ENCODE measurements at regions not wholly inside any gene's neighbourhood (a gene's known extent, or its start where the extent isn't known, plus 50 kb on each side); places are given as distances from the start of the nearest gene placed in this dataset.

- ChIA-PET CTCF (no interaction called here), POLR2A (no interaction called here)
- DNase-seq (ENCODE audit: extremely low spot score) = no peak
- TF ChIP-seq CTCF (IDR thresholded peaks at IDR 0.05; ENCODE audit: control extremely low read depth, extremely low read depth, low read depth, missing control alignments) = no peak
Observed at GRCh38 chr7:25304691-25305090, 76.4 kb upstream of the NPVF start.

DNA sequence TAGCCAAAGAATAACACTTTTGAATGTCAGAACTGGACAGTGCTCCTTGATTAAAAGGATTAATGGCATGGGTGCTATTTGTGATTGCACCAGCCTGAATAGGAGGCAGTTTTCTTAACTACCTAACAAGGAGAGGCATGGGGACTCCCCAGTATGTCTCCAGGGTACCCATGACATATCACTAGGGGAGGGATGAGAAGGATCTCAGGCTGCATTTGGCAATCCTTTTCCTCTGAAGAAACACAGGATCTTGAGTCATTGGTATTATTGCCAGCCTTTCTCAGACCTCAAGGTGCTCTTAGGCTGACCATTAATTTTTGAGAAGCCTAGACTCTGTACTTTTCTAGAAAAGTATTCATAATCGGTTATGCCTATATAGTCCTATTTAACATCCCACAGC, 77.5 kb upstream of the NPVF start:
- no peak for DNase-seq (ENCODE audit: extremely low spot score)
- ChIA-PET POLR2A (no interaction called here), CTCF (no interaction called here)
- no peak for TF ChIP-seq CTCF (IDR thresholded peaks at IDR 0.05; ENCODE audit: control extremely low read depth, extremely low read depth, low read depth, missing control alignments)

DNA sequence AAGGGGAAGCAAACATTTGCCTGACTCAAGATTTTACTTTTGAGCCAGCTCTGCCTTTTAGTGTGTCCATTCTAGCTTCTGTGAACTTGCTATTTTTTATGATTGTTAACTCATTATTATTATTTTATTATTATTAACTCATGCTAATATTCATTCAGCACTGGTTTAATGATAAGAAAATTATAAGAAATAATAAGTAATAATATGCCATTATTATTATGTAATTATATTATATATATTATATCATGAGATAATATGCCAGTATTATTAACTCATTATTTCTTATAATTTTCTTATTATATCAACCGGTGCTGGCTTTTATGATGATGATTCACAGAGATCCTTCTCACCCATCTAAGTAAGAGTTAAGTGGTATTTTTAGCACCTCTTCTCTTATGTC, 79.3 kb upstream of the NPVF start:
- CTCF ChIA-PET = no interaction called here
- no peak for DNase-seq (ENCODE audit: extremely low spot score)
- TF ChIP-seq CTCF (IDR thresholded peaks at IDR 0.05; ENCODE audit: control extremely low read depth, extremely low read depth, low read depth, missing control alignments) = no peak
- POLR2A ChIA-PET = no interaction called here

DNA sequence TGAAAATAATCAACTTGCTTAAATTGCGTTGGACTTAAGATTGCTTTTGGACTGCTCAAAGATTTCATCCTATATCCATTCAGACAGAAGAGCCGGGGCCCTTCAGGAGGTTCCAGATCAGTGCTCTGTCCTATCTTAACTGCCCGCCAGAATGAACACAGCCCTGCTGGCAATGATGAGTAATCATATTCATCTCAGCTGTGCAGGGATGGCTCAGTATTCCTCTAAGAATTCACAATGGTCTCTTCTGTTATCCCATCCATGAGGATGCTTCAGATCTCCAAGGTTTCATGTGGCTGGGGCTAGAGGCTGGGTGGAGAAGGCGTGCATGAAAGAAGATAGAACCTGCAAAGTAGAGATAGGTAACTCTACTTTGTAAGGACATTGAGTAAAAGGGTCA, 80.0 kb upstream of the NPVF start:
- CTCF ChIA-PET = no interaction called here
- DNase-seq (ENCODE audit: extremely low spot score) = no peak
- TF ChIP-seq CTCF (IDR thresholded peaks at IDR 0.05; ENCODE audit: control extremely low read depth, extremely low read depth, low read depth, missing control alignments) = no peak
- POLR2A ChIA-PET = no interaction called here

- ChIA-PET POLR2A (no interaction called here), CTCF (no interaction called here)
- DNase-seq (ENCODE audit: extremely low spot score) = no peak
- TF ChIP-seq CTCF (IDR thresholded peaks at IDR 0.05; ENCODE audit: control extremely low read depth, extremely low read depth, low read depth, missing control alignments) = no peak
Observed at GRCh38 chr7:25308906-25309705, 80.8 kb upstream of the NPVF start.

DNA sequence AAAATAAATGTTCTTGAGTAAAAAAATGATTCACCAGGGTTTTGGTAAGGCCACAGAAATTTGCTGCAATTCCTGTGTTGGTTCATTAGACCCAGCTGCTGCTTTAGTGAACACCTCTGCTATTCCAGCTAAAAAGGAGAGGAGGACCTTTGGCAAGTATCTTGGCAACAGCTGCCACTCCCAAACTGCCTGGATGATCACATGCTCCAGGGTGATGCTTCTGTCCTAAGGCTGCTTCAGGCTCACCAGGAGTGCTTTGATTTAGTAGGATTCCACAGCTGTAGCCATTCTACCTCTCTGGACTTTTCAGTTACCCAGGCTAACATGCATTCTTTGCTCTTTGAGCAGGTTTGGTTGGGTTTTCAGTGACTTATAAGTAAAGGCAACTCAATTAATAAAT, 82.6 kb upstream of the NPVF start:
- CTCF ChIA-PET = interaction anchor here (0.7 kb wide), 1 partner anchor 92 kb away, joined by 3 read pairs; no protein-coding TSS in a partner anchor
- DNase-seq (ENCODE audit: extremely low spot score) = no peak
- no peak for TF ChIP-seq CTCF (IDR thresholded peaks at IDR 0.05; ENCODE audit: control extremely low read depth, extremely low read depth, low read depth, missing control alignments)
- POLR2A ChIA-PET = no interaction called here

Data from GM10248 (cell line).